Progenitor cell of endocrine pancreas (in vitro differentiated cells): ENCODE measurements at regions not wholly inside any gene's neighbourhood (a gene's known extent, or its start where the extent isn't known, plus 50 kb on each side); places are given as distances from the start of the nearest gene placed in this dataset.

ENCODE experiments used
- DNase-seq: peaks from one replicate; pipeline ENCODE4 v3.0.0; 2021; ENCODE audit warnings: low spot score; ENCODE audit not compliant: unreplicated experiment
- H3K27ac Mint-ChIP-seq: 2 replicates; pipeline ENCODE4 v1.8.0; 2021; ENCODE audit warnings: mild to moderate bottlenecking, moderate library complexity, mixed read lengths
- H3K27me3 Mint-ChIP-seq: 2 replicates; pipeline ENCODE4 v1.8.0; 2021; ENCODE audit warnings: mixed read lengths
- H3K36me3 Mint-ChIP-seq: 2 replicates; pipeline ENCODE4 v1.8.0; 2022; ENCODE audit warnings: mixed read lengths; ENCODE audit not compliant: insufficient read depth
- H3K4me1 Mint-ChIP-seq: 2 replicates; pipeline ENCODE4 v1.8.0; 2021; ENCODE audit warnings: low read depth, mixed read lengths
- H3K4me3 Mint-ChIP-seq: 2 replicates; pipeline ENCODE4 v1.8.0; 2021; ENCODE audit warnings: low read depth, mild to moderate bottlenecking, moderate library complexity, mixed read lengths
- H3K9me3 Mint-ChIP-seq: 2 replicates; pipeline ENCODE4 v1.8.0; 2021; ENCODE audit warnings: low read depth, mixed read lengths
- CTCF ChIP-seq: fragments of 200-600 bp; sonication (generic); IDR thresholded peaks from one replicate; pipeline ENCODE4 v1.5.0; 2021; ENCODE audit warnings: antibody characterized with exemption, mild to moderate bottlenecking; ENCODE audit not compliant: unreplicated experiment

DNA sequence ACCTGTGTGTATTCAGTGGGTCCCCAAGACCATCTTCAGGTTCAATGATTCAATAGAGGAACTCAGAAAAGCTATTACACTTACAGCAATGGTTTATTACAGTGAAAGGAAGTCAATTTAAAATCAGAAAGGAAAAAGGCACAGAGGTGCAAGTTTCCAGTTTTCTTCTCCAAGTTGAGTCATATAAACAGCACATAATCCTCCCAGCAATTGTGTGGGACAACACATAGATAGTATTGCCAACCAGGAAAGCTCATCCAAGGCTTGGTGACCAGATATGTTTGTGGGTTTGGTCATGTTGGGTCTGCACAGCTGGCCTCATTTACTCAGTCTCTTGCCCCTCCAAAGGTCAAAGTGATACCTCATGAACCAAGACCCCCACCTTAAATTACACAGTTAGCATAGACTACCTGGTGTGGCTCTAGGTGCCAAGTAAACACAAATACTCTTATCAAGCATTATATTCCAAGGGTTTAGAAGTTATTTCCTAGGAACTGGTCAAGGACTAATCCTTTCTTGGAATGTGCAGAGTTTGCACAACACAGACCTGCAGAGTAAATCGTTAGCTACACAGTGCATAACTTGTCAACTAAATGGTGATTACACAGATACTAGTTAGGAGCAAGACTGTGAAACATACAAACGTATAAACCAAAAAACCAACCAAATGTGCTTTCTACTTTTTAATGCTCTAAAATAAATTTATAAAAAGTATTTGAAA is 777.3 kb downstream of the PCDH18 start:
- Mint-ChIP-seq H3K4me3 (no peak overlapping the region), H3K4me1 (peaks cover 17% of the 10 kb centered on the region), H3K27ac (no peak overlapping the region), H3K9me3 (peaks cover under 1% of the 10 kb centered on the region), H3K27me3 (no peaks in the 10 kb centered on the region), H3K36me3 (no peaks in the 10 kb centered on the region)
- TF ChIP-seq CTCF: no peak
- no peak for DNase-seq

DNA sequence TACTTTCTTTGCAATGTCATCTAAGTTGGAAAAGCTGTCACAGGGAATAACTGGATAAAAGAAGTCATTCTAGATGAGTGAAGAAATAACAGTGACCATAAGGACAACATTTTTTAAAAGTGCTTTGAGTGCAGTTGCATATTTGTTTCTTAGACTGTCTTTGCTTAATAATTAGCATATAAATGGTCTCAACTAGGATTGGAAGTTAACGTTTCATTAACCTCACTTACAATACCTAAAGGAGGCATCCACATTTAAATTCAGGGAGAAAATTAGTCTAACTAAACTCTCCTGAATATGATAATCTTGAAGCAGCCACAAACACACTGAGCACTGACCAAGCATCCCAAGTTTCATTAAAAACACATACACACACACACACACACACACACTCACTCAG is 780.7 kb downstream of the PCDH18 start:
- Mint-ChIP-seq H3K27ac (no peak overlapping the region), H3K9me3 (peaks cover 12% of the 10 kb centered on the region), H3K36me3 (no peaks in the 10 kb centered on the region), H3K4me3 (no peak overlapping the region), H3K27me3 (no peaks in the 10 kb centered on the region), H3K4me1 (peaks cover 12% of the 10 kb centered on the region)
- no peak for DNase-seq
- no peak for TF ChIP-seq CTCF

- Mint-ChIP-seq H3K9me3 (peaks cover 12% of the 10 kb centered on the region), H3K36me3 (no peaks in the 10 kb centered on the region), H3K4me3 (no peak overlapping the region), H3K27me3 (no peaks in the 10 kb centered on the region), H3K27ac (no peak overlapping the region), H3K4me1 (peaks cover 10% of the 10 kb centered on the region)
- DNase-seq: no peak
- no peak for TF ChIP-seq CTCF
These were observed 781.4 kb downstream of the PCDH18 start for GRCh38 chr4:136750897-136751296.

- Mint-ChIP-seq H3K4me1 (peaks cover 4% of the 10 kb centered on the region), H3K4me3 (no peak overlapping the region), H3K36me3 (no peaks in the 10 kb centered on the region), H3K27ac (no peak overlapping the region), H3K9me3 (peaks cover 14% of the 10 kb centered on the region), H3K27me3 (no peaks in the 10 kb centered on the region)
- TF ChIP-seq CTCF: no peak
- DNase-seq: no peak
These were observed 782.3 kb downstream of the PCDH18 start for GRCh38 chr4:136749989-136750388.

GRCh38 chr4:136748773-136749172 is 783.5 kb downstream of the PCDH18 start:
- H3K4me1 Mint-ChIP-seq: no peaks in the 10 kb centered on the region
- no peaks in the 10 kb centered on the region for H3K27me3 Mint-ChIP-seq
- H3K36me3 Mint-ChIP-seq: no peaks in the 10 kb centered on the region
- H3K4me3 Mint-ChIP-seq: no peak overlapping the region
- TF ChIP-seq CTCF: no peak
- no peak for DNase-seq
- H3K9me3 Mint-ChIP-seq: peaks cover 18% of the 10 kb centered on the region
- H3K27ac Mint-ChIP-seq: no peak overlapping the region
